ENCODE measurements at regions not wholly inside any gene's neighbourhood (a gene's known extent, or its start where the extent isn't known, plus 50 kb on each side); places are given as distances from the start of the nearest gene placed in this dataset.

GRCh38 chr6:85127696-85128243, 322.1 kb upstream of the NT5E start:
- no peak overlapping the region for H3K4me3 ChIP-seq (replicated peaks; ENCODE audit: low read depth, low read length)
- DNase-seq (ENCODE audit: low read depth), result no peak
- TF ChIP-seq CTCF (IDR thresholded peaks at IDR 0.05; ENCODE audit: low read length, missing control alignments), result no peak

GRCh38 chr6:85127168-85127498, 322.8 kb upstream of the NT5E start:
- H3K4me3 ChIP-seq (replicated peaks; ENCODE audit: low read depth, low read length), result no peak overlapping the region
- no peak for TF ChIP-seq CTCF (IDR thresholded peaks at IDR 0.05; ENCODE audit: low read length, missing control alignments)
- no peak for DNase-seq (ENCODE audit: low read depth)

GRCh38 chr6:85126485-85127167, 323.3 kb upstream of the NT5E start:
- H3K4me3 ChIP-seq (replicated peaks; ENCODE audit: low read depth, low read length), result no peak overlapping the region
- TF ChIP-seq CTCF (IDR thresholded peaks at IDR 0.05; ENCODE audit: low read length, missing control alignments), result peak; percentile 90
- DNase-seq (ENCODE audit: low read depth), result peak; percentile 78

GRCh38 chr6:85125526-85125925, 324.4 kb upstream of the NT5E start:
- no peak for TF ChIP-seq CTCF (IDR thresholded peaks at IDR 0.05; ENCODE audit: low read length, missing control alignments)
- no peak overlapping the region for H3K4me3 ChIP-seq (replicated peaks; ENCODE audit: low read depth, low read length)
- no peak for DNase-seq (ENCODE audit: low read depth)

GRCh38 chr6:85124472-85125354, 325.2 kb upstream of the NT5E start:
- TF ChIP-seq CTCF (IDR thresholded peaks at IDR 0.05; ENCODE audit: low read length, missing control alignments), result no peak
- DNase-seq (ENCODE audit: low read depth), result peak; percentile 53
- H3K4me3 ChIP-seq (replicated peaks; ENCODE audit: low read depth, low read length), result no peak overlapping the region

GRCh38 chr6:85121158-85121557, 328.7 kb upstream of the NT5E start:
- no peak overlapping the region for H3K4me3 ChIP-seq (replicated peaks; ENCODE audit: low read depth, low read length)
- no peak for TF ChIP-seq CTCF (IDR thresholded peaks at IDR 0.05; ENCODE audit: low read length, missing control alignments)
- DNase-seq (ENCODE audit: low read depth), result no peak

Measured in fibroblast of pulmonary artery (primary cell).